GM12875 (cell line): ENCODE measurements at regions not wholly inside any gene's neighbourhood (a gene's known extent, or its start where the extent isn't known, plus 50 kb on each side); places are given as distances from the start of the nearest gene placed in this dataset.

Source experiments
- H3K4me3 ChIP-seq: one replicate; pipeline ENCODE4 v1.5.1; 2011; ENCODE audit warnings: low read depth, low read length, control low read depth
- CTCF ChIP-seq: IDR thresholded peaks from 2 replicates; pipeline ENCODE4 v1.5.1; 2011; ENCODE audit warnings: low read depth, mild to moderate bottlenecking, control low read depth, inconsistent platforms, low read length, moderate library complexity, borderline replicate concordance; ENCODE audit not compliant: insufficient read depth

- no peak for TF ChIP-seq CTCF
- H3K4me3 ChIP-seq, result no peak overlapping the region
Measured at GRCh38 chr16:73572135-73572828, 524.4 kb upstream of the ZFHX3 start.

- no peak overlapping the region for H3K4me3 ChIP-seq
- no peak for TF ChIP-seq CTCF
Measured at GRCh38 chr16:73569266-73569980, 521.5 kb upstream of the ZFHX3 start.

DNA sequence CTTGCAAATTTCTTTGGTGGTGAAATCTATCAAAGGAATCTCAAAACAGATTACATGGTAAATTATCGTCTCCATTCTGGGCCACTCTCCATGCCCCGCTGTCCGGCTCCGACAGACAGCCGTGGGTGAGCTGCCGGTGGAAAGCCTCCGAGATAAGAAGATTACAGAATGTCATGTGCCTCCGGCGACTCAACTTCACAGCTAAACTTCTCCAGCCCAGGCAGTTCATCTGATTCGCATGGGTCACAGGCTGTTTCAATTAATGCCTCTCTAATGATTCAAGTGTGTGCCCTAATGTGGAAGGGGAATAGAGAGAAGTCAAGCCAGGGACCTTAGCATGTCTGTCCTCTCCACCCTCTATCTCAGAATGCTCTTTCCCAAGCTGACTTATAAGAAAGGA is 520.8 kb upstream of the ZFHX3 start:
- TF ChIP-seq CTCF, result no peak

DNA sequence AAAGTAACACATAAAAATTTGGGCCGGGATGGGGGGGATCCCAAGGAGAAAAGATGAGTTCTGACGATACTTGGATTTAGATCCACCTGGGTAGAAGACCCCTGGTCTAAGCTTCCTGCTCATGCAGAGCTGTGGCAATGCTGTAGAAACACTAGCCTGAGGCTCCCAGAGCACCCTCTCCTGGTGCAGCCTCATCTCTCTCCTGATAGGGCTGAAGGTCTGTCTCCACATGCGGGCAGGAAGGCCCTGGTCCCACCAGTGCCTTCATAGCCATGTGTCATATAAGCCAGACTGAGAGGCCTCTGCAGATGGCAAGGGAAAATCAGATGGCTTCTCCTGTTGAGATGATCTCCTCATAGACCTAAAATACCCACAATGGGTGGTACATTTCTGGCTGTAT is 518.0 kb upstream of the ZFHX3 start:
- no peak for TF ChIP-seq CTCF
- H3K4me3 ChIP-seq, result no peak overlapping the region

More for the DNA sequence above, 520.8 kb upstream of the ZFHX3 start:
- H3K4me3 ChIP-seq, result no peak overlapping the region

GRCh38 chr16:73565263-73565662 is 517.3 kb upstream of the ZFHX3 start:
- peak; percentile 30; the same call in 1 of the 2 replicates for TF ChIP-seq CTCF
- no peak overlapping the region for H3K4me3 ChIP-seq

DNA sequence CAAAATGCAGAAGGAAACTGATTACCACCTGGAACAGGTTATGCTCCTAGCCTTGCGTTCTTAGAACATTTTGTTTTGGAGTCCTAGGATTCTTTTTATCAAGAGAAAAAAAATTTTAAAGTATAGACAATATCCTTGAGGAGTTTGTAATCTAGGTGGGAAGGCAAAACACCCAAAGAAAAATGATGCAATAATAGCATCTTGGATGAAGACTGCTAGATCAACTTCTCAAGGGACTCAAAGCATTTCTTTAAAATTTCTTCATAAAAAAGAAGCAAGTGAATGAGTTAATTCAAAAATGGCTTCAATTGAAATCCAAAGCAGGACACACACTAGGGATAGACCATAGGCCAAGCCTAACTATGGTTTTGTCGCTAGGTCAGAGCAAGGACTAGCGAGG is 515.8 kb upstream of the ZFHX3 start:
- H3K4me3 ChIP-seq, result no peak overlapping the region
- TF ChIP-seq CTCF, result no peak

- TF ChIP-seq CTCF, result no peak
- H3K4me3 ChIP-seq, result no peak overlapping the region
Measured at GRCh38 chr16:73560497-73560896, 512.6 kb upstream of the ZFHX3 start.
